Astrocyte (in vitro differentiated cells and primary cell): ENCODE measurements at regions not wholly inside any gene's neighbourhood (a gene's known extent, or its start where the extent isn't known, plus 50 kb on each side); places are given as distances from the start of the nearest gene placed in this dataset.

ENCODE experiments used
- CTCF ChIP-seq: IDR thresholded peaks from 2 replicates; pipeline ENCODE4 v1.5.1; 2011; ENCODE audit warnings: low read depth, mild to moderate bottlenecking, inconsistent platforms, low read length, moderate library complexity; ENCODE audit not compliant: insufficient read depth
- EZH2 ChIP-seq: IDR thresholded peaks from 2 replicates; pipeline ENCODE4 v1.6.1; 2012; ENCODE audit warnings: mild to moderate bottlenecking, low read length, inconsistent platforms; ENCODE audit not compliant: insufficient read depth

- TF ChIP-seq CTCF (no peak), EZH2 (no peak)
Measured at GRCh38 chr3:55246033-55246432, 241.1 kb downstream of the WNT5A start.
